ENCODE measurements at regions not wholly inside any gene's neighbourhood (a gene's known extent, or its start where the extent isn't known, plus 50 kb on each side); places are given as distances from the start of the nearest gene placed in this dataset.

DNA sequence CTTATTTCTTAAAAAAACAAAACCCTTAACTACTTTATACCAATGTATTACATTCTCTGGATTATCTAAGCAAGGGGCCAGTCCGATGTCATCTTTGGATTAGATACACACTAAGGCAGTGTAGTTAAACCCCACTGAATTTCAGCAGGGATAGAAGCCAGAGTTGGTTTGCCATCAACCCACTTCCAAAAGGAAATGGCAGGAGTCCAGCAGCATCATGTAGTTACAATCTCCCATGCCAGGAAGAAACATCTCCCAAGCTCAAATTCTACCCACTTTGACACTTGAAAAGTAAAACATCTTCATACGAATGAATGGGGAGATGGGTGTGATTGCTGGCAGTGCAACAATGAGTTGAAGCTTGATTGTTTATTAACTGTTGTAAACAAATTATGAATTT lies 203.5 kb upstream of the PLXNC1 start:
- TF ChIP-seq, protein P1, sequence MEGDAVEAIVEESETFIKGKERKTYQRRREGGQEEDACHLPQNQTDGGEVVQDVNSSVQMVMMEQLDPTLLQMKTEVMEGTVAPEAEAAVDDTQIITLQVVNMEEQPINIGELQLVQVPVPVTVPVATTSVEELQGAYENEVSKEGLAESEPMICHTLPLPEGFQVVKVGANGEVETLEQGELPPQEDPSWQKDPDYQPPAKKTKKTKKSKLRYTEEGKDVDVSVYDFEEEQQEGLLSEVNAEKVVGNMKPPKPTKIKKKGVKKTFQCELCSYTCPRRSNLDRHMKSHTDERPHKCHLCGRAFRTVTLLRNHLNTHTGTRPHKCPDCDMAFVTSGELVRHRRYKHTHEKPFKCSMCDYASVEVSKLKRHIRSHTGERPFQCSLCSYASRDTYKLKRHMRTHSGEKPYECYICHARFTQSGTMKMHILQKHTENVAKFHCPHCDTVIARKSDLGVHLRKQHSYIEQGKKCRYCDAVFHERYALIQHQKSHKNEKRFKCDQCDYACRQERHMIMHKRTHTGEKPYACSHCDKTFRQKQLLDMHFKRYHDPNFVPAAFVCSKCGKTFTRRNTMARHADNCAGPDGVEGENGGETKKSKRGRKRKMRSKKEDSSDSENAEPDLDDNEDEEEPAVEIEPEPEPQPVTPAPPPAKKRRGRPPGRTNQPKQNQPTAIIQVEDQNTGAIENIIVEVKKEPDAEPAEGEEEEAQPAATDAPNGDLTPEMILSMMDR (IDR thresholded peaks at IDR 0.05; ENCODE audit: low read depth, low read length, missing control alignments), result no peak
- no peak for DNase-seq (ENCODE audit: low read depth)
- no peak overlapping the region for H3K4me3 ChIP-seq (ENCODE audit: low read depth, low read length)

DNA sequence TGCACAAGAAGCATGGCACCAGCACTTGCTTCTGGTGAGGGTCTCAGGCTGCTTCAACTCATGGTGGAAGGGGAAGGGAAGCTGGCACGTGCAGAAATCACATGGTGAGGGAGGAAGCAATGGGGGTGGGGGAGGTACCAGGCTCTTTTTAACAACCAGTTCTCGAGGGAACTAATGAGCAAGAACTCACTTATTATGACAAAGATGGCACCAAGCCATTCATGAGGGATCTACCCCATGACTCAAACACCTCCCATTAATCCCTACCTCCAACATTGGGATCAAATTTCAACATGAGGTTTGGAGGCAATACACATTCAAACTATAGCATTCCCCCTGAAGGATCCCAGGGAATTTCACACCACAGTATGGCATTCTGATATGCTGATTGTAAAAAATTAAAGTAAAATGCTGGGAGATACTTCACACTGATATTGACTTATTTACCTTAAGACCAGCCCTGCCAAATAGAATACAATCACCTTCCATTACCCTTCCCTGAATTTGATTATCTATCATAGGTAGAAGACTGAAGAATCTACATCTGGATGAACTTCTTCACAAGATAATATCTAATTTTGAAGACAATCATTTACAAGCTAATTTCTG lies 201.7 kb upstream of the PLXNC1 start:
- DNase-seq (ENCODE audit: low read depth), result no peak
- TF ChIP-seq, protein P1 (IDR thresholded peaks at IDR 0.05; ENCODE audit: low read depth, low read length, missing control alignments), result no peak
- no peak overlapping the region for H3K4me3 ChIP-seq (ENCODE audit: low read depth, low read length)

DNA sequence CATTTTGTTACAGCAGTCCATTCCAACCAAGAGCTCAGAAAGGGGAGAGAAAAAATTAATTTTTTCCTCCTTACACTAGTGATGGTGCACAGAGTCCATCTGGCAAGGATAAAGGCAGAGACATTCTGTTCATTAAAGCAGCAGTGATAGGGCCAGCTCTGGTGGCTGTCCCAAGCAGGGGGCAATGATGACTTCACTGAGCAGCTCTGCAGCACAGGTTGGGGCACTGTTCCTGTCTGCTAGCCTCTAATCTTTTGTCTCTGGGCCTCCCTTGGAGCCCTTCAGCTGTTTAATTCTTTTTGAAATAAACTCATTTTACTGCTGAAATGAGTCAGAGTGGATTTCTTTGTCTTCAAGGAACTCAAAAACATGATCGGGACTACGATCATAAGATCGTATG lies 200.9 kb upstream of the PLXNC1 start:
- H3K4me3 ChIP-seq (ENCODE audit: low read depth, low read length), result no peak overlapping the region
- TF ChIP-seq, protein P1 (IDR thresholded peaks at IDR 0.05; ENCODE audit: low read depth, low read length, missing control alignments), result no peak
- DNase-seq (ENCODE audit: low read depth), result no peak

DNA sequence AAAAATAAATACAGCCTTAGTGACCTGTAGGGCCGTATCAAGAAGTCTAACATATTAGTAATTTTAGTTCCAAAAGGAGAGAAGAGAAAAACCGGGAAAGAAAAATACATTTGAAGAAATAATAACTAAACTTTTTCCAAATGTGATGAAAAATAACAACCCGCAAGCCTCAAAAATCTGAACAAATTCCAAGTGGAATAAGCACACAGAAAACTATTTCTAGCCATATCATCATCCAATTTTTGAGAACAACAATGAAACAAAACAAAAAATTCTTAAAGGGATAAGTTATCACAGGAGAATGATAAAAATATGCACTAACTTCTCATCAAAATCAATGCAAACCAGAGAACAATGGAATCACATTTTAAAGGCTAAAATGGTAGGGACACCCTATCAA lies 198.1 kb upstream of the PLXNC1 start:
- no peak overlapping the region for H3K4me3 ChIP-seq (ENCODE audit: low read depth, low read length)
- no peak for DNase-seq (ENCODE audit: low read depth)
- TF ChIP-seq, protein P1 (IDR thresholded peaks at IDR 0.05; ENCODE audit: low read depth, low read length, missing control alignments), result no peak

DNA sequence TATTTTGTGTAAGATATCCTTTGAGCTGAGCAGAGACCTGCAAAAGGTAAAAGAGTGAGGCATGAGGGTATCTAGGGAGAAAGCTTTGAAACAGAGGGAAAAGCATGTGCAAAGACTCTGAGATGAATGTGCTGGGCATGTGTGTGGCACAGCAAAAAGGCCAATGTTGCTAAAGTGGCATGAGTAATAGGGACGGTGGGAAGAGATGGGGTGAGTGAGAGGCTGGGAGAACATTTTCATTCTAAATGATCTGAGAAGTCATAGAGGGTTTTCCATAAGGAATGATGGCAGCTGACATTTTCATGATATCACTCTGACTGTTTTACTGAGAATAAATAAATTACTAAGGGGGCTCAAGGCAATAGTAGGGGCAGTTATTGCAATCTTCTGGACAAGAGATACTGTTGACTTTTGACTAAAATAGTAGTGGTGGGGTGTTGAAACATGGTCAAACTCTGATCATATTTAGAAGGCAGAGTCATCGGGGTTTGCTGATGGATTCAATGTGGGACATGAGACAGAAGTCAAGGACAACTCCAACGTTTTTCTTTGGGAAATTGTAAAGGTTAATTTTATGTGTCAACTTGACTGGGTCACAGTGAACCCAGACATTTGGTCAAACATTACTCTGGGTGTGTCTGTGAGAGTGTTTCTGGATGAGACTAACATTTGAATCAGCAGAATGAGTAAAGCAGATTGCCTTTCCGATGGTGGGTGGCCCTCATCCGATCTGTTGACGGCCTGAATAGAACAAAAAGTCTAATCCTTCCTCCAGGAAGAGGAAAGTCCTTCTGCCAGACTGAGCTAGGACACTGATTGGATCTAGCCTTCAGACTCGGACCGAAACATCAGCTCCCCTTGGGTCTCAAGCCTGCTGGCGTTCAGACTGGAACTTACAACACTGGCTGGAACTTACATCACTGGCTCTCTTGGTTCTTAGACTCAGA lies 193.9 kb upstream of the PLXNC1 start:
- TF ChIP-seq, protein P1 (IDR thresholded peaks at IDR 0.05; ENCODE audit: low read depth, low read length, missing control alignments), result no peak
- DNase-seq (ENCODE audit: low read depth), result no peak
- no peak overlapping the region for H3K4me3 ChIP-seq (ENCODE audit: low read depth, low read length)

DNA sequence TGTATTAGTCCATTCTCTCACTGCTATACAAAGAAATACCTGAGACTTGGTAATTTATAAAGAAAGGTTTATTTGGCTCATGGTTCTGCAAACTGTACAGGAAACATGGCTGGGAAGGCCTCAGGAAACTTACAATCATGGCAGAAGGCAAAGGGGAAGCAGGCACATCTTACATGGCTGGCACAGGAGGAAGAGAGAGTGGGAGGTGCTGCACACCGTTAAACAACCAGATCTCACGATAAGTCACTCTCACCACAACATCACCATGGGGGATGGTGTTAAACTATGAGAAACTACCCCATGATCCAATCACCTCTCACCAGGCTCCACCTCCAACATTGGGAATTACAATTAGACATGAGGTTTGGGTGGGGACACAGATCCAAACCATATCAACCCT lies 191.8 kb upstream of the PLXNC1 start:
- DNase-seq (ENCODE audit: low read depth), result no peak
- TF ChIP-seq, protein P1 (IDR thresholded peaks at IDR 0.05; ENCODE audit: low read depth, low read length, missing control alignments), result no peak

More for the DNA sequence above, 191.8 kb upstream of the PLXNC1 start:
- H3K4me3 ChIP-seq (ENCODE audit: low read depth, low read length), result no peak overlapping the region

All from GM12864 (cell line).